HG02623 (cell line): ENCODE measurements at regions not wholly inside any gene's neighbourhood (a gene's known extent, or its start where the extent isn't known, plus 50 kb on each side); places are given as distances from the start of the nearest gene placed in this dataset.

Source experiments
- ATAC-seq: cut with Tn5 transposase; IDR thresholded peaks from one replicate; pipeline ENCODE4 v1.9.1; 2021; ENCODE audit warnings: moderate library complexity; ENCODE audit not compliant: unreplicated experiment

- no peak for ATAC-seq
Measured at GRCh38 chr6:167643223-167643622, 183.5 kb upstream of the AFDN start.

DNA sequence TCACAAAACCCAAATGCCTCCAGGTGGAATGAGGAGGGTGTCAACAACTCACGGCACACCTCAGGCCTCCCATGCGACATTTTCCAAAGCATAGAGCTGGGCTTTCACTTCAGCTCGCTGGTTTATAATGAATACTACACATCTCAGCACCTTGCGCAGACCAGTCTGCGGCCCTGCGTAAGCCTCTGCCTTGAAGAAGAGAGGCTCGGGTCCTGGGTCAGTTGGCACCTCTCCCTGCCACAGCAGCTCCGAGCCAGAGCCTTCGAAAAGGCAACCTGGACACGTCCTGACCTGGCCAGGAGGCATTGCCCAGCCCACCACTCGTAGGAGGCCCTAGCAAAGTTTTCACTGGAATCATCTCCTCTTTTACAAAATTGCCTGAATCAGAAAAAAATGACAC, 183.0 kb upstream of the AFDN start:
- no peak for ATAC-seq

DNA sequence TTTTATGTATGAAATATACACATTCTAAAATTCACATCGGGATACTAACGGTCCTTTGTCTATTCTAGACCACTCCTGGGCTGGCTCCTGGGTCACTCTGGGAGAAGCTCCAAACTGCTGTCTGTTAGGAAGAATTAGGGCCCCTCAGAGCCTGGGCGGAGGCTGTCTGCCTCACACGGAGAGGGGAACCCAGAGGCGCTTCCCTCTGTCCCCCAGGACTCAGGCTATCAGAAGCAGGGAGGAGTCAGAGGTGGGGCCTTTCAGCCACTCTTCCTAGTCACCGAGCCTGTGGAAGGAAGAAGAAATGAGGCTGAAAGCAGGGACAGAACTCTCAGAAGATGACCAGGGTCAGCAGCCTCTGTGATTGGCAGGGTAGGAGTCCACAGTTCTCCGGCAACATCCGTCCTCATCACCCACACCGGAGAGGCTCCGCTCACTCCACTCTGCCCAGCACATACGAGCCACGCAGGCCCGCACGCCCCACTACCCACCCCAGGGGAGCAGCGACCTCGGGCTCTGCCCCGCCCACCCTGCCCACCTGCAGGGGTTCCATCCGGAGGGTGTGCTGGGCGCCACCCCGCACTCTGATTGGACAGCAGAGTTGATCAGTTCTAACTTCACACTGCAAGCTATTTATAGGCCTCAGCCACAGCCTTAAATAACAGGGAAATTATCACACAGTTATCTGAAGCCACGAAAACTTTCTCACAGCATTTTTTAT, 182.1 kb upstream of the AFDN start:
- ATAC-seq = no peak

DNA sequence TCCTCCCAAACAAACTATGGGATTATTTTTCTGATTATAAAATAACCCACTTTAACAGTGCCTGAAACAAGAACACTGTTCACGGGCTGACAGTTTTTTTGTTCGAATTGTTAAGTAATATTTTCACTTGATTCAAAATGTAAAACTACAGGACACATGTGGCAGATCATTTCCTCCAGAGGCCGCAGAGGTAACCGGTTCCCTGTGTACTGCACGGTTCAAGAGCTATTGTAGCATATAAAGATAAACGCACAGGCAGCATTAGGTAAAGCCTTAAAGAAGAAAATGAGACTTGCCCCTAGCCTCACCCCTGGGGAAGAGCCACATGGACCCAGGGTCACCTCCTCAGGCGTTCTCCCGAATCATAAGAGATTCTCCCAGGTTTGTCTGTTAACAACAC, 181.3 kb upstream of the AFDN start:
- ATAC-seq = no peak

- no peak for ATAC-seq
Measured at GRCh38 chr6:167647306-167647705, 179.4 kb upstream of the AFDN start.

GRCh38 chr6:167647737-167648470, 178.8 kb upstream of the AFDN start:
- no peak for ATAC-seq

GRCh38 chr6:167648501-167649278, 178.0 kb upstream of the AFDN start:
- no peak for ATAC-seq

GRCh38 chr6:167649476-167649875, 177.2 kb upstream of the AFDN start:
- no peak for ATAC-seq

- no peak for ATAC-seq
Measured at GRCh38 chr6:167650730-167651317, 175.9 kb upstream of the AFDN start.

GRCh38 chr6:167651318-167652041, 175.2 kb upstream of the AFDN start:
- no peak for ATAC-seq

DNA sequence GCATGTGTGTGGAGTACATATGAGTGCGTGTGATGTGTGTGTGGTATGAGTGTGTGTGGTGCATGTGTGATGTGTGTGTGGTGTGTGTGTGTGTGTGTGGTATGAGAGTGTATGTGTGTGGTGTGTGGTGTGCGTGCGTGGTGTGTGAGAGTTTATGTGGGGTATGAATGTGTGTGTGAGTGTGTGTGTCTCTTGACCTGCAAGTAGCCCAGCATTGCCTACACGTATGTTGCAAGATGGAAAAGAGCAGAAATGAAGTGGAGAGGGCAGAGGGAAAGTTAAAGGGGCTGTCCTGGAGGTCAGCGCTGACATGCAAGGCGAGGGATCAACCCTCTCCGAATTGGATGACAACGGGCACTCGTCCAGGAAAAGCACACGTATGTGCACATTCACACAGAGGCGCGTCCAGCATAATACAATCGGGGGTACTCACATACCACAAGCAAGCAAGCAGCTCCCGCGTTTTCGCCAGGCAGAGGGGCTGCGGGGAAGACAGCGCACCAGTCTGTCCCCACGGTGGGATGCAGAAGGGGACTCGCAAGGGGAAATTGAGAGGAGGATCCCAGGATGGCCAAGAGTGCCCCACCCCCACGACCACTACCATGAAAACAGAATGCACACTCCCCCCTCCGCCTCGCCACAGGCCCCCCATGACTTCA, 174.5 kb upstream of the AFDN start:
- ATAC-seq = no peak

- ATAC-seq = no peak
Measured at GRCh38 chr6:167652701-167653095, 174.0 kb upstream of the AFDN start.

- no peak for ATAC-seq
Measured at GRCh38 chr6:167653561-167653960, 173.2 kb upstream of the AFDN start.

- ATAC-seq = no peak
Measured at GRCh38 chr6:167654389-167654788, 172.3 kb upstream of the AFDN start.

DNA sequence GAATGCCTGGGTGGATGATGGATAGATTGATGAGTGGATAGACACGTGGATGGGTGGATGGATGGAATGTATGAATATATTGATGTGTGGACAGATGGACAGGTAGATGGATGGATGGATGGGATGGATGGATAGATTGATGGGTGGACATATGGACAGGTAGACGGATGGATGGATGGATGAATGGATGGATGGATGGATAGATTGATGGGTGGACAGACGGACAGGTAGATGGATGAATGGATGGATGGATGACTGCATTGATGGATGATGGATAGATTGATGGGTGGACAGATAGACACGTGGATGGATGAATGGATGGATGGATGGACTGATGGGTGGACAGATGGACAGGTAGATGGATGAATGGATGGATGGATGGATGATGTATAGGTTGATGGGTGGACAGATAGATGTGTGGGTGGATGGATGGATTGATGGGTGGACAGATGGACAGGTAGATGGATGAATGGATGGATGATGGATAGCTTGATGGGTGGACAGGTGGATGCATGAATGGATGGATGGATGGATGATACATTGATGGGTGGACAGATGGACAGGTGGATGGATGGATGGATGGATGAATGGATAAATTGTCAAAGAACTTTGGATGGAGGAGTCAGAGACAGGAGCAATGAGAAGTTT, 171.4 kb upstream of the AFDN start:
- no peak for ATAC-seq

DNA sequence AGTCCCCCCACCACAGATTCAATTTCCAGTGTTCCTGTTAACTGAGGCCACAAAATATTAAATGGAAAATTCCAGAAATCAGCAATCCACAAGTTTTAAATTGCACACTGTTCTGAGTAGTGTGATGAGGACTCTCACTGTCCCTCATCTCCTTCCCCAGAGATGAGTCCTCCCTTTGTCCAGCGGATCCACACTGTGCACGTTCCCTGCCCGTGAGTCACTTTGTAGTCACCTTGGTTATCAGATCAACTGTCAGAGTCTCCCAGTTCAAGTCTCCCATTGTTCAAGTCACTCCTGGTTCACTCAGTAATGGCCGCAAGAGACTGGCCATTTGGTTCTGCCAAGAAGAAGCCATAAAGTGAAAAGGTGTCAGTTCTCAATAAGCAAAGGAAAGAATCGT, 168.6 kb upstream of the AFDN start:
- ATAC-seq = no peak

- ATAC-seq = no peak
Measured at GRCh38 chr6:167659046-167659445, 167.7 kb upstream of the AFDN start.

GRCh38 chr6:167660424-167660823, 166.3 kb upstream of the AFDN start:
- ATAC-seq = no peak

GRCh38 chr6:167660944-167661551, 165.7 kb upstream of the AFDN start:
- ATAC-seq = no peak
